Spleen (tissue), 11 donors: ENCODE measurements at regions not wholly inside any gene's neighbourhood (a gene's known extent, or its start where the extent isn't known, plus 50 kb on each side); places are given as distances from the start of the nearest gene placed in this dataset.

ENCODE experiments used
- DNase-seq: peaks from one replicate; pipeline ENCODE4 v3.0.0-alpha.2; 2020
- H3K27ac ChIP-seq, 8 donors: fragments of 200-600 bp; sonication (generic) in 7 of 8; 1 replicate in 4 of 8; 2 replicates in 4 of 8; pipeline versions ENCODE4 v1.5.0 to v1.8.0; 2016 to 2021; ENCODE audit warnings: inconsistent platforms in 4 of 8, mild to moderate bottlenecking in 4 of 8, moderate library complexity in 1 of 8
- H3K27me3 ChIP-seq, 7 donors: fragments of 200-600 bp; sonication (generic) in 6 of 7; replicated peaks in 1 of 7; 1 replicate in 4 of 7; 2 replicates in 3 of 7; pipeline versions ENCODE4 v1.5.0 to v1.8.0; 2016 to 2021; ENCODE audit warnings: inconsistent platforms in 3 of 7, mild to moderate bottlenecking in 1 of 7
- H3K36me3 ChIP-seq, 6 donors: fragments of 200-600 bp; sonication (generic) in 5 of 6; 1 replicate in 4 of 6; 2 replicates in 2 of 6; pipeline versions ENCODE4 v1.5.0 to v1.8.0; 2016 to 2021; ENCODE audit warnings: inconsistent platforms in 2 of 6
- H3K4me1 ChIP-seq, 6 donors: fragments of 200-600 bp; sonication (generic) in 5 of 6; 1 replicate in 3 of 6; 2 replicates in 3 of 6; pipeline versions ENCODE4 v1.5.0 to v1.8.0; 2016 to 2021; ENCODE audit warnings: inconsistent platforms in 3 of 6
- H3K4me3 ChIP-seq, 8 donors: fragments of 200-600 bp; sonication (generic) in 7 of 8; 1 replicate in 4 of 8; 2 replicates in 4 of 8; pipeline versions ENCODE4 v1.5.0 to v1.8.0; 2016 to 2021; ENCODE audit warnings: inconsistent platforms in 4 of 8, mild to moderate bottlenecking in 4 of 8, moderate library complexity in 2 of 8
- H3K9me3 ChIP-seq, 8 donors: fragments of 200-600 bp; sonication (generic) in 7 of 8; 1 replicate in 4 of 8; 2 replicates in 4 of 8; pipeline versions ENCODE4 v1.5.0 to v1.8.0; 2016 to 2021; ENCODE audit warnings: inconsistent platforms in 4 of 8
- CTCF ChIP-seq, 11 experiments: fragments of 200-600 bp in 7 of 11; fragments of 450-650 bp in 4 of 11; sonication (generic) in 4 of 11; IDR thresholded peaks in 8 of 11; conservative IDR thresholded peaks in 3 of 11; 1 replicate in 7 of 11; 2 replicates in 4 of 11; pipeline versions ENCODE4 v1.4.0 to v1.8.0; 2016 to 2021; ENCODE audit warnings: antibody characterized with exemption in 11 of 11, inconsistent platforms in 4 of 11, mild to moderate bottlenecking in 1 of 11
- POLR2A ChIP-seq, 3 donors: fragments of 450-650 bp; IDR thresholded peaks; one replicate each; pipeline ENCODE4 v1.5.1; 2017; ENCODE audit warnings: antibody characterized with exemption in 3 of 3, mild to moderate bottlenecking in 1 of 3
- POLR2AphosphoS5 ChIP-seq, 3 donors: sonication (generic); formaldehyde crosslinking; IDR thresholded peaks; one replicate each; pipeline ENCODE4 v1.5.1; 2017; ENCODE audit warnings: antibody characterized with exemption in 3 of 3
- WGBS, 5 donors: extraction: QIAGEN DNeasy Blood & Tissue Kit in 3 of 5; methylation state at CpG; one replicate each; pipeline versions ENCODE4 v1.1.5 to v1.1.7; 2013 to 2018; 5-methylcytosine and 5-hydroxymethylcytosine counted together
- intact Hi-C: fragments of 100-400 bp; cut with DNase I; formaldehyde crosslinking; loops from one replicate; pipeline ENCODE4 v1.15.0; 2023; ENCODE audit warnings: low total_unique reads
- donor health status: healthy with polysubstance abuse.
- donor health status: DM: no; HTN: no; CAD: no; lungs with moderate emphysema.
- donor health status: DM: no; HTN: no; CAD: no.
- donor health status: Bipolar disorder and iron deficiency.
- donor health status: healthy.
- donor health status: DM: no; HTN: no; CAD: no.
- donor health status: DM: yes; HTN: yes; CAD: no.

DNA sequence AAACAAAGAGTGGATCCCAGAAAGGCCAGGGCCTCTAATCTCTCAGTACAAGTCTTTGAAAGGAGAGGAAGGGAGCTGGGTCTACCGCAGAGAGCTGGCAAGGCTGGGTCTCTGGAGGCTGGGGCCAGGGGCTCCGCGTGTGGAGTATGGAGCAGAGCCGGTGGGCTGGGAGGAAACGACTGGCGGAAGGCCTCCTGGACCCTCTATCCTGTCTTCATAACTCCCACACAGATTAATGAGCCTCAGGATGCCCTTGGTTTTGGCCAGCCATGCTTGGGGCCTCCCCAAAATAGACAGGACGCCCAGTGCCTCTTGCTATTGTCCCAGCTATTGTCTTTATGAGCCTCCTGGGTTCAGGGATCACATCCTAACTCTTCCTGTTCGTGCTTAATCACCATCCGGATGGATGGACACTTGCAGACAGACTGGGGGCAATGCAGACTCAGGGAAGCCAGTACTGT lies 306.4 kb downstream of the DHX35 start:
- Histone ChIP-seq H3K27me3 (no peaks in the 10 kb centered on the region), H3K36me3 (no peaks in the 10 kb centered on the region), H3K4me1 (peaks cover 0 to 11% (median 0%) of the 10 kb centered on the region in 6 donors), H3K4me3 (no peak overlapping the region), H3K27ac (no peak overlapping the region), H3K9me3 (no peaks in the 10 kb centered on the region)
- TF ChIP-seq CTCF (IDR thresholded peaks at IDR 0.05 in 8 of 11, conservative IDR thresholded peaks at IDR 0.05 in 3 of 11) (no peak), POLR2A (IDR thresholded peaks at IDR 0.05) (no peak)
- 46 to 61% (median 55%) methylated on average over 9 of the region's 9 CpGs for WGBS, 5 donors
- intact Hi-C loops: no loop called here
- DNase-seq: no peak

GRCh38 chr20:39266989-39267388 lies 304.8 kb downstream of the DHX35 start:
- peaks cover 0 to 11% (median 0%) of the 10 kb centered on the region in 6 donors for H3K4me1 ChIP-seq
- 75 to 92% (median 86%) methylated on average over 4 of the region's 4 CpGs for WGBS, 5 donors
- no peaks in the 10 kb centered on the region for H3K36me3 ChIP-seq
- no peak for DNase-seq
- H3K9me3 ChIP-seq: no peaks in the 10 kb centered on the region
- no peak overlapping the region for H3K27ac ChIP-seq
- TF ChIP-seq POLR2A (IDR thresholded peaks at IDR 0.05) (no peak), POLR2AphosphoS5 (IDR thresholded peaks at IDR 0.05) (no peak), CTCF (IDR thresholded peaks at IDR 0.05 in 8 of 11, conservative IDR thresholded peaks at IDR 0.05 in 3 of 11) (no peak)
- intact Hi-C loops: no loop called here
- peaks cover 0 to 5% (median 0%) of the 10 kb centered on the region in 7 donors for H3K27me3 ChIP-seq
- no peak overlapping the region for H3K4me3 ChIP-seq

DNA sequence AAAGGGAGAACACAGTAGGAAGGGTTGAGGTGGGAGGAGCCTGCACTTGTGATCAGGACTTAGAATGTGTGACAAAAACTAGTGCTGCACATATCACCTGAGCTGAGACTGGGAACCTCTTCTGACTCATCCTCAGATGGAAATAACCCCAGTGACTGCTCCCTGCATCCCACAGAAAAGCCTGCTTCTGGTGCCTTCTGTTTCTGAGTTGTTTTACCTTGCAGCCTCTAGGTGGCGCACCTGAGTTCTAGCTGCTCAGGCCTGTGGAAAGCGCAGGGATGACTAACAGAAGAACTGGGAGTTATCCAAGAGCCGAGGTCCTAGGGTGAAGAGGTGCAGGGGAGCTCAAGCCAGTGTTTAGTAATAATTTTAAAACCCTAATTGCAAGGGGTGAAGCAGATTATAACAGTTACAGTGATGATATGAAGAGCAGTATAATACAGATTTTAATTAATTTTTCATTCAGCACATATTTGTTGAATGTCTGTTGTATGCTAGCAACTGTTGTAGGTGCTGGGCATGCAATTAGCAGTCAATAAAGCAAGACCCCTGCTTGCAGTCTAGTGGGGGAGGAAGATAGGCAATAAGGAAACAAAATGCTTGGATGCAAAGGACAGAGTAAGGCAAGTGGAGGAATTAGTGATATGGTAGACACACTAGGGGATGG lies 302.5 kb downstream of the DHX35 start:
- TF ChIP-seq CTCF (IDR thresholded peaks at IDR 0.05 in 8 of 11, conservative IDR thresholded peaks at IDR 0.05 in 3 of 11) (peak in 9 of 11 experiments; percentile 41 to 78 (median 67)), POLR2A (IDR thresholded peaks at IDR 0.05) (no peak)
- 13 to 26% (median 15%) methylated on average over 3 of the region's 3 CpGs for WGBS, 5 donors
- intact Hi-C loops: no loop called here

DNA sequence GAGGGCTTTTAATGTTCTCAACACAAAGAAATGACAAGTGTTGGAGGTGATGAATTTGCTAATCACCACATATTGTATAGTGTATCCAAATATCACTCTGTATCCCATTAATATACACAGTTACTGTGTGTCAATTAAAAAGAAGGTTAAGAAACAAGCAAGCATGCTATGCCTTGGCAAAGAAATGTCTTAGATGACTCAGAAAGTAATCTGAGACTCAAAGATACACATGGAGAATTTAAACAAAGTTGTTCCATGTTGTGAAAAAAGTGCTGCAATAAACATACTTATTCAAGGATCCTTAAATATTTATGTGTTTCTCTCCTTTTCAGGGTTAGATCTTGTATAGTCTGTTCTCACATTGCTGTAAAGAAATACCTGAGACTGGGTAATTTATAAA lies 300.9 kb downstream of the DHX35 start:
- Histone ChIP-seq H3K9me3 (no peaks in the 10 kb centered on the region), H3K27ac (no peak overlapping the region), H3K27me3 (peaks cover 0 to 5% (median 0%) of the 10 kb centered on the region in 7 donors), H3K4me3 (no peak overlapping the region), H3K4me1 (no peaks in the 10 kb centered on the region), H3K36me3 (no peaks in the 10 kb centered on the region)
- DNase-seq: no peak
- TF ChIP-seq POLR2AphosphoS5 (IDR thresholded peaks at IDR 0.05): no peak
- no peak for TF ChIP-seq POLR2A (IDR thresholded peaks at IDR 0.05)
- TF ChIP-seq CTCF (IDR thresholded peaks at IDR 0.05 in 8 of 11, conservative IDR thresholded peaks at IDR 0.05 in 3 of 11): no peak
- intact Hi-C loops: no loop called here

More for the DNA sequence above, 302.5 kb downstream of the DHX35 start:
- DNase-seq: no peak
- Histone ChIP-seq H3K27me3 (peaks cover 0 to 5% (median 0%) of the 10 kb centered on the region in 7 donors), H3K4me3 (no peak overlapping the region), H3K9me3 (no peaks in the 10 kb centered on the region), H3K36me3 (no peaks in the 10 kb centered on the region), H3K4me1 (peaks cover 0 to 11% (median 0%) of the 10 kb centered on the region in 6 donors), H3K27ac (no peak overlapping the region)
